WERI-Rb-1 (cell line): ENCODE measurements at regions not wholly inside any gene's neighbourhood (a gene's known extent, or its start where the extent isn't known, plus 50 kb on each side); places are given as distances from the start of the nearest gene placed in this dataset.
"Not testable (repeated sequence)": the region's sequence is repeated elsewhere in the genome, so short reads cannot be mapped to it uniquely, and the experiment has no call there.

Experiments used
- DNase-seq: peaks from one replicate; pipeline ENCODE4 v3.0.0-alpha.2; 2020
- H3K27ac ChIP-seq: fragments of 250-450 bp; sonication (Bioruptor Pico); 2 replicates; pipeline ENCODE4 v1.5.1; 2020; ENCODE audit warnings: mild to moderate bottlenecking, moderate library complexity
- H3K27me3 ChIP-seq: fragments of 250-450 bp; sonication (Bioruptor Pico); 2 replicates; pipeline ENCODE4 v1.5.1; 2021; ENCODE audit warnings: mild to moderate bottlenecking, low read depth, moderate library complexity; ENCODE audit not compliant: insufficient read depth, severe bottlenecking
- H3K36me3 ChIP-seq: fragments of 250-450 bp; sonication (Bioruptor Pico); 2 replicates; pipeline ENCODE4 v1.5.1; 2020; ENCODE audit warnings: mild to moderate bottlenecking, moderate library complexity
- H3K4me3 ChIP-seq: 2 replicates; pipeline ENCODE4 v1.5.1; 2011; ENCODE audit warnings: low read depth, mild to moderate bottlenecking, control low read depth, low read length
- H3K9me3 ChIP-seq: fragments of 250-450 bp; sonication (Bioruptor Pico); 2 replicates; pipeline ENCODE4 v1.5.1; 2021; ENCODE audit warnings: mild to moderate bottlenecking, moderate library complexity; ENCODE audit not compliant: severe bottlenecking
- TF ChIP-seq, protein P1 (sequence below): IDR thresholded peaks from 2 replicates; pipeline ENCODE4 v1.5.1; 2011; ENCODE audit warnings: low read depth, mild to moderate bottlenecking, control low read depth, inconsistent platforms, low read length

DNA sequence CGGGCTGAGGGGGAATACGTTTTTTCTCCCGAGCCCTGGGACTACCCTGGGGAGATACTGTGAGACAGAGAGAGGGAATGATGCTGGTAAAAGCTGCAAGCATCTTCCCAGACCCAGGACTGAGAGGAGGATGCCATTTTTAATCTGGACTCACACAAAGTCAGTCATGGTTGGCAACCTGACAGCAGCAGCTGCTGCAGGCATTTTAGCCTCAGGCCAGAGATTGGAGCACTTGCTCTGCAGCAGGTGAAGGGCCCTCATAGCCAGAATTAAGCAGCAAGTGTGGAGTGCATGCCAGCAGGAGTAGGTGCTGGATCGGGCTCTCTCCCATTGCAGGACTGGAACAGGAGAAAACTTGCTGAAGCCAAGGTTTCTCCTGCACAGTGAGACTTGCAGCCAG is 361.1 kb upstream of the CLEC14A start:
- TF ChIP-seq, protein P1, sequence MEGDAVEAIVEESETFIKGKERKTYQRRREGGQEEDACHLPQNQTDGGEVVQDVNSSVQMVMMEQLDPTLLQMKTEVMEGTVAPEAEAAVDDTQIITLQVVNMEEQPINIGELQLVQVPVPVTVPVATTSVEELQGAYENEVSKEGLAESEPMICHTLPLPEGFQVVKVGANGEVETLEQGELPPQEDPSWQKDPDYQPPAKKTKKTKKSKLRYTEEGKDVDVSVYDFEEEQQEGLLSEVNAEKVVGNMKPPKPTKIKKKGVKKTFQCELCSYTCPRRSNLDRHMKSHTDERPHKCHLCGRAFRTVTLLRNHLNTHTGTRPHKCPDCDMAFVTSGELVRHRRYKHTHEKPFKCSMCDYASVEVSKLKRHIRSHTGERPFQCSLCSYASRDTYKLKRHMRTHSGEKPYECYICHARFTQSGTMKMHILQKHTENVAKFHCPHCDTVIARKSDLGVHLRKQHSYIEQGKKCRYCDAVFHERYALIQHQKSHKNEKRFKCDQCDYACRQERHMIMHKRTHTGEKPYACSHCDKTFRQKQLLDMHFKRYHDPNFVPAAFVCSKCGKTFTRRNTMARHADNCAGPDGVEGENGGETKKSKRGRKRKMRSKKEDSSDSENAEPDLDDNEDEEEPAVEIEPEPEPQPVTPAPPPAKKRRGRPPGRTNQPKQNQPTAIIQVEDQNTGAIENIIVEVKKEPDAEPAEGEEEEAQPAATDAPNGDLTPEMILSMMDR, result no peak
- Histone ChIP-seq H3K27me3 (peaks cover 30% of the 10 kb centered on the region), H3K9me3 (no peaks in the 10 kb centered on the region), H3K36me3 (no peaks in the 10 kb centered on the region), H3K27ac (no peak overlapping the region), H3K4me3 (no peak overlapping the region)
- DNase-seq, result no peak

DNA sequence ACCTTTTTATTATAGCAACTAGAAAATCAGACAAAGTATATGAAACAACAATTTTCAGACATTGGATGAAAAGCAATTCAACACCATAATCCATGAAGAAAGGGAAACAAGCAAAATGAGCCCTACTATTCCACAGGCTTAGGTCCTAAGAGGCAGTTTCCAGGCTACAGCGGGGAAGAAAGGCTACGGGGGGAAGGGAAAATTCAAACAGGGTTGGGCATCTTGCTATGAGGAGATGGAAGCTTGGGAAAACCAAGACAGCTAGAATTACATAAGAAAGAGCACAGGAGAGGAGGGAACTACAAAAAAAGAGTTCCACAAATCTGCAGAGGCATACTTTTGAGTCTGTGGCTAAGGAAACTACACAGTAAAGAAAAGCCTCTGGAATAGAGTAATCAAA is 356.0 kb upstream of the CLEC14A start:
- no peaks in the 10 kb centered on the region for H3K36me3 ChIP-seq
- no peak overlapping the region for H3K4me3 ChIP-seq

DNA sequence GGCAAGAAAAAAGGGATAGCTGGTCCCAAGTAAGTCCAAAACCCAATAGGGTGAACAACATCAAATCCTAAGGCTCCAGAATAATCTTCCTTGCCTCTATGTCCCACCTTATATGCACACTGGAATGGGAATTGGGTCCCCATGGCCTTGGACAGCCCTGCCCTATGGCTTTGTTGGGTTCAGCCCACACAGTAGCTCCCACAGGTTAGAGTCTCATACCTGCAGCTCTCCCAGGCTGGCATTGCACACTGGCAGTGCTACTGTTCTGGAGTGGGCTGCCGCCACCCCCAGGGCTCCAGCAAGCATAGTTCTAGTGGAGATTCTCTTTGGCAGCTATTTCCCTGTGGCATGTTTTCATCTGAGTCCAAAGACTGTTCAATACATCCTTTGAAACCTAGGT is 352.4 kb upstream of the CLEC14A start:
- TF ChIP-seq, protein P1, result no peak
- Histone ChIP-seq H3K4me3 (no peak overlapping the region), H3K27ac (no peak overlapping the region), H3K9me3 (no peaks in the 10 kb centered on the region), H3K27me3 (peaks cover 31% of the 10 kb centered on the region), H3K36me3 (no peaks in the 10 kb centered on the region)
- DNase-seq, result no peak

More for the DNA sequence above, 356.0 kb upstream of the CLEC14A start:
- H3K9me3 ChIP-seq, result no peaks in the 10 kb centered on the region
- TF ChIP-seq, protein P1, result no peak
- DNase-seq, result no peak
- H3K27ac ChIP-seq, result no peak overlapping the region
- H3K27me3 ChIP-seq, result peaks cover 36% of the 10 kb centered on the region

DNA sequence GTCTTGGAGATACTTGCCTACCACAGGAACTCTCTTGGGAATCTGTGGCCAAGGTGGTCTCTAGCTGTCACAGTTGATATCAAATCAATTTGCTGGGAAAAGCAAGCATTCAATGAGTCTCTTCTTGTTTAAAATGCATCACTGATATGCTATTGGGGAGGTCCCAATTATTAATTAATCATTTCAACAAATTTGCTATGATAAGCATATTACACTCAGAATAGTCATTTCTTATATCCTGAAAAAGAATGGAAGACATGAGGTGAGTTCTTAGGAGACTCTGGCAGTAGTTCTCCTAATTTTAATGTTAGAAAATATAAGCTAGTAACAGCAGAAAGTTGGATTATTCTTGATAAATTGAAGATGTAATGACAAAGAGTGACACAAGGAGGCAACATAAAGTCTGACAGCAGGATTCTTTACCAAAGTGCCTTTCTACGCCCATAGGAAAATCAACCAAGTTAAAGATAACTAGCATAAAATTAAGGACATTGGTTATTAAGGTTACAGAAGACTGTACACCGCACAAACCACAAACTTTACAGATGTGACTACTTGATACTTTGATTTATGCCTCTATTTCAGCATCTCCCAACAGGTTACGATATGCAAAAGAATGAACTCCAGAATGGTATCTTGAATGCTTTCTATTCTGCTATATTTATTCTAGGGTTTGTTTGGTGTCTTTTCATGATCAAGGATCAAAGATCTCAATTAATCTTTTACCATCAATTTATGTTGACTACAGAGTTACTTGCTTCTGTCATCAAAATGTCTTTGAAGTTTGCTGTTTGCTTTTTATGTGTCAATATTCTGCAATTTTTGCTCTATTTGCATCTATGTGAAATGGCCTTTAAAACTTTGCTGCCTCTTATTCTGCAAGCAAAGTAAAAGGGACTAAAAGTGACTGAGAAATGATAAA is 349.6 kb upstream of the CLEC14A start:
- peaks cover 21% of the 10 kb centered on the region for H3K27me3 ChIP-seq
- no peak overlapping the region for H3K4me3 ChIP-seq
- no peaks in the 10 kb centered on the region for H3K36me3 ChIP-seq
- TF ChIP-seq, protein P1, result no peak
- no peaks in the 10 kb centered on the region for H3K9me3 ChIP-seq
- H3K27ac ChIP-seq, result no peak overlapping the region
- no peak for DNase-seq

DNA sequence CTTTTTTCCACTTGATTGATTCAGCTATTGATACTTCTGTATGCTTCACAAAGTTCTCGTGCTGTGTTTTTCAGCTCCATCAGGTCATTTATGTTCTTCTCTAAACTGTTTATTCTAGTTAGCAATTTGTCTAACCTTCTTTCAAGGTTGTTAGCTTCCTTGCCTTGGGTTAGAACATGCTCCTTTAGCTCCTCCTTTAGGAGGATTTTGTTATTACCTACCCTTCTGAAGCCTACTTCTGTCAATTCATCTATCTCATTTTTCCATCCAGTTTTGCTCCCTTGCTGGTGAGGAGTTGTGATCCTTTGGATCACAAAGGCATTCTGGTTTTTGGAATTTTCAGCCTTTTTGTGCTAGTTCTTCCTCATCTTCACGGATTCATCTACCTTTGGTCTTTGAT is 344.7 kb upstream of the CLEC14A start:
- not testable (repeated sequence) for H3K27ac ChIP-seq, H3K9me3 ChIP-seq, H3K36me3 ChIP-seq, H3K4me3 ChIP-seq, DNase-seq
- peaks cover 12% of the 10 kb centered on the region for H3K27me3 ChIP-seq

DNA sequence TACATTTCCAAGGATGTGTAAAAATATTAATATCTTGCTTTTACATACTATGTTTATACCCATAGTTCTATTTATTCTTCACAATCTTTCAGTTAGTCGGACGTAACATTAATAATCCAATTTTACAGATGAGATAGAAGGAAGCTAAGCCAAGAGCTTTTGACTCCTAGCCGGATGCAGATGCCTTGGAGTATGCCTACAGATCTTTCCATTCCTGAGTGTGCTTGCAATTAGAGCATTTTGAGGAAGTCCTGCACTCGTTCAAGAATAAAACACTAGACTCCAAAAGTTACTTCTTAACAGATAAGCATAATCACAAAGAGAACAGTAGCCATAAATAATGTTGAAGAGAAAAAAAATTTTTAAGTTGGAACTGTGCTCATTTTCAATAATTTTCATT is 337.6 kb upstream of the CLEC14A start:
- DNase-seq, result no peak
- Histone ChIP-seq H3K36me3 (no peaks in the 10 kb centered on the region), H3K4me3 (no peak overlapping the region), H3K27ac (no peak overlapping the region), H3K27me3 (no peaks in the 10 kb centered on the region), H3K9me3 (peaks cover 7% of the 10 kb centered on the region)
- TF ChIP-seq, protein P1, result no peak
